Brain microvascular endothelial cell (primary cell): ENCODE measurements at regions not wholly inside any gene's neighbourhood (a gene's known extent, or its start where the extent isn't known, plus 50 kb on each side); places are given as distances from the start of the nearest gene placed in this dataset.

ENCODE experiments used
- DNase-seq: peaks from one replicate; pipeline ENCODE4 v3.0.0-alpha.2; 2020
- H3K27ac ChIP-seq: fragments of 250-450 bp; sonication (Bioruptor Pico); 2 replicates; pipeline ENCODE4 v1.5.1; 2020; ENCODE audit warnings: mild to moderate bottlenecking, moderate library complexity
- H3K27me3 ChIP-seq: fragments of 250-450 bp; sonication (Bioruptor Pico); replicated peaks from 2 replicates; pipeline ENCODE4 v1.5.1; 2020; ENCODE audit warnings: mild to moderate bottlenecking
- H3K36me3 ChIP-seq: fragments of 250-450 bp; sonication (Bioruptor Pico); replicated peaks from 2 replicates; pipeline ENCODE4 v1.5.1; 2020; ENCODE audit warnings: mild to moderate bottlenecking
- H3K4me3 ChIP-seq: 2 replicates; pipeline ENCODE4 v1.5.1; 2011; ENCODE audit warnings: low read depth, mild to moderate bottlenecking, control low read depth, low read length, moderate library complexity
- CTCF ChIP-seq: IDR thresholded peaks from 2 replicates; pipeline ENCODE4 v1.5.1; 2011; ENCODE audit warnings: low read depth, mild to moderate bottlenecking, moderate library complexity, low read length, control low read depth, inconsistent platforms; ENCODE audit errors: missing control alignments
- in situ Hi-C: cut with HindIII; loops from 2 replicates; pipeline ENCODE4 v1.10.0; 2017; ENCODE audit warnings: low sequenced_read_pairs, low pct_ligation_motif_present

DNA sequence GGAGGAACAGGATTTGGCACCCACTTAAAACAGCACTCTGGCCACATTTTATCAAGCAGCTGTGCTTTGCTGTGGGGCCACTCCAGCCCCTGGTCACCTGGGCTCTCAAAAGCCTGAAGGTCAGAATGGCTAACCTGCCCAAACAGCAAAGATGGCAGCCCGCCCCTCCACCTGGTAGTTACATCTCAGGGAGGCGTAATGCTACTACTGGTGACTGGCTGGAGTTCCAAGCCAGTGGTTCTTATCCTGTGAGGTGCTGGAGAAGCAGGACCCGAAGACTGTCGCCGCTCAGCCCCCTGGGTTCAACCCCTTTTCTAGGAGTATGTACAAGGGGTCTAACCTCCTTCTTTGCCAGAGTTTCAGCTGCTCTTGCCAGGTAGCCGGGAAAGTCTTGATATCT, 467.4 kb upstream of the FOXG1 start:
- Histone ChIP-seq H3K36me3 (no peaks in the 10 kb centered on the region), H3K4me3 (no peak overlapping the region), H3K27me3 (no peaks in the 10 kb centered on the region), H3K27ac (no peak overlapping the region)
- in situ Hi-C loops, result no loop called here
- no peak for DNase-seq
- TF ChIP-seq CTCF, result no peak

- Histone ChIP-seq H3K36me3 (no peaks in the 10 kb centered on the region), H3K27ac (no peak overlapping the region), H3K27me3 (no peaks in the 10 kb centered on the region), H3K4me3 (no peak overlapping the region)
- no peak for DNase-seq
- no peak for TF ChIP-seq CTCF
- in situ Hi-C loops, result no loop called here
Observed at GRCh38 chr14:28300356-28300755, 466.2 kb upstream of the FOXG1 start.

GRCh38 chr14:28301179-28301578, 465.4 kb upstream of the FOXG1 start:
- TF ChIP-seq CTCF, result no peak
- H3K36me3 ChIP-seq, result no peaks in the 10 kb centered on the region
- DNase-seq, result no peak
- H3K27me3 ChIP-seq, result no peaks in the 10 kb centered on the region
- in situ Hi-C loops, result no loop called here
- no peak overlapping the region for H3K4me3 ChIP-seq
- no peak overlapping the region for H3K27ac ChIP-seq

DNA sequence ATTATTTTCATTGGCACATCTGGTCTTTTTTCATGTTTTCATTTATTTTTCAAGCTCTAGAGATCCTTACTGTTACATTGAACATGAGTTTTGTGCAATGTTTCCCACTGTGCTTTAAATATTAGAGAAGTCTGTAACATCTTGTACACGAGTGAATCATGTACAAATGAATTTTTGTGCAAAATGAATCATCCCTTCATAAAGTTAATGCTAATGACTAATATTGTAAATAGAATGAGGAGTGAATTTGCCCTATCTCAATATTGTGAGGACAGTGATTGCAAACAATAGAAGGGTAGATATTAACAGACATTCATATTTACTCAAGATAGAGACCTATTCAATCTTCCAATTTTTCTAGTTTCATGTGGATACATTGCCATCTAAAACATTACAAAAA, 463.3 kb upstream of the FOXG1 start:
- no peak overlapping the region for H3K4me3 ChIP-seq
- in situ Hi-C loops, result no loop called here
- no peak overlapping the region for H3K27ac ChIP-seq
- H3K27me3 ChIP-seq, result no peaks in the 10 kb centered on the region
- TF ChIP-seq CTCF, result no peak
- no peaks in the 10 kb centered on the region for H3K36me3 ChIP-seq
- no peak for DNase-seq

DNA sequence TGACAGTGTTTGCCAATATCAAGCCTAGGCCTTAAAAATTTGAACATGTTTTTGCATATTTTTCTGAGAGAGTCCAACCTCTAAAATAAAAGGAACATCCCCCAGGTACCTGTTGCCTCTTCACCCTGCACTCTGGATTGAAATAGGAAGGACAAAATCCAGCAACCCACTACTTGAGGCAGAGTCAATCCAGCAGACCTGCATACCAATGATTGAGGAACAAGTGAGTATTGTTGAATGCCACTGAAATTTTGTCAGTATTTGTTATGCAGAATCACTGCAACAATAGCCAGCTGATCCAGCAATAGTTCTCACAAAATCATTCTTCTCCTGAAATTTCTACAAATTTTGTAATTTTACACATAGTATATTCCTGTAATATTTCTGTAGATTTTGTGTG, 460.6 kb upstream of the FOXG1 start:
- no peak overlapping the region for H3K27ac ChIP-seq

More for the DNA sequence above, 460.6 kb upstream of the FOXG1 start:
- TF ChIP-seq CTCF, result no peak
- H3K4me3 ChIP-seq, result no peak overlapping the region
- in situ Hi-C loops, result no loop called here
- H3K36me3 ChIP-seq, result no peaks in the 10 kb centered on the region
- no peaks in the 10 kb centered on the region for H3K27me3 ChIP-seq
- no peak for DNase-seq
